Parathyroid adenoma (tissue), 2 donors: ENCODE measurements at regions not wholly inside any gene's neighbourhood (a gene's known extent, or its start where the extent isn't known, plus 50 kb on each side); places are given as distances from the start of the nearest gene placed in this dataset.
"Not testable (repeated sequence)": the region's sequence is repeated elsewhere in the genome, so short reads cannot be mapped to it uniquely, and the experiment has no call there.

Source experiments
- H2AFZ ChIP-seq: fragments of 300-600 bp; sonication (generic); one replicate; pipeline ENCODE4 v1.7.0; 2017; ENCODE audit warnings: antibody characterized with exemption, mild to moderate bottlenecking
- H3K27ac ChIP-seq: fragments of 300-600 bp; sonication (generic); one replicate; pipeline ENCODE4 v1.7.0; 2017
- H3K27me3 ChIP-seq: fragments of 300-600 bp; sonication (generic); one replicate; pipeline ENCODE4 v1.7.0; 2017; ENCODE audit warnings: low read length; ENCODE audit not compliant: control insufficient read depth, insufficient read depth
- H3K36me3 ChIP-seq: fragments of 300-600 bp; sonication (generic); one replicate; pipeline ENCODE4 v1.7.0; 2017; ENCODE audit warnings: low read length; ENCODE audit not compliant: control insufficient read depth, insufficient read depth
- H3K4me1 ChIP-seq: fragments of 300-600 bp; sonication (generic); one replicate; pipeline ENCODE4 v1.7.0; 2017; ENCODE audit warnings: control low read depth
- H3K4me2 ChIP-seq: fragments of 300-600 bp; sonication (generic); one replicate; pipeline ENCODE4 v1.7.0; 2017; ENCODE audit warnings: low read length
- H3K4me3 ChIP-seq: fragments of 300-600 bp; sonication (generic); one replicate; pipeline ENCODE4 v1.7.0; 2017; ENCODE audit warnings: low read depth, low read length
- H3K79me2 ChIP-seq: fragments of 300-600 bp; sonication (generic); one replicate; pipeline ENCODE4 v1.7.0; 2017; ENCODE audit warnings: control low read depth
- H3K9ac ChIP-seq: fragments of 300-600 bp; sonication (generic); one replicate; pipeline ENCODE4 v1.7.0; 2017; ENCODE audit warnings: mild to moderate bottlenecking
- H3K9me3 ChIP-seq: fragments of 300-600 bp; sonication (generic); one replicate; pipeline ENCODE4 v1.7.0; 2017; ENCODE audit warnings: low read length; ENCODE audit not compliant: control insufficient read depth
- TF ChIP-seq, protein P1 (sequence below): fragments of 300-600 bp; sonication (generic); IDR thresholded peaks from one replicate; pipeline ENCODE4 v1.7.0; 2017; ENCODE audit warnings: antibody characterized with exemption, mild to moderate bottlenecking
- donor health status: primary hyperparathyroidism.

DNA sequence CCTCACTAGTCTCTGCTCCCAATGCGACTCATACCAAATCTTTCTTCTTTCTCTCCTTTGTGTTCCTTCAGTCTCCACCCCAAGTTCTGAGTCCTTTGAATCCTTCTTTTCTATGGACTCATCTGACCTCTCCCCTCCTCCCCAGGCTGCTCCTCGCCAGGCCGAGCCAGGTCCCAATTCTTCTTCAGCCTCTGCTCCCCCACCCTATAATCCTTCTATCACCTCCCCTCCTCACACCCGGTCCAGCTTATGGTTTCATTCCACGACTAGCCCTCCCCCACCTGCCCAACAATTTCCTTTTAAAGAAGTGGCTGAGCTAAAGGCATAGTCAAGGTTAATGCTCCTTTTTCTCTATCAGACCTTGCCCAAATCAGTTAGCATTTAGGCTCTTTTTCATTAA lies 518.5 kb downstream of the MATN1 start:
- H3K9ac ChIP-seq, H3K27me3 ChIP-seq, H3K4me3 ChIP-seq, H3K4me1 ChIP-seq, H2AFZ ChIP-seq, H3K27ac ChIP-seq, H3K79me2 ChIP-seq, H3K9me3 ChIP-seq, H3K4me2 ChIP-seq, H3K36me3 ChIP-seq: not testable (repeated sequence)

DNA sequence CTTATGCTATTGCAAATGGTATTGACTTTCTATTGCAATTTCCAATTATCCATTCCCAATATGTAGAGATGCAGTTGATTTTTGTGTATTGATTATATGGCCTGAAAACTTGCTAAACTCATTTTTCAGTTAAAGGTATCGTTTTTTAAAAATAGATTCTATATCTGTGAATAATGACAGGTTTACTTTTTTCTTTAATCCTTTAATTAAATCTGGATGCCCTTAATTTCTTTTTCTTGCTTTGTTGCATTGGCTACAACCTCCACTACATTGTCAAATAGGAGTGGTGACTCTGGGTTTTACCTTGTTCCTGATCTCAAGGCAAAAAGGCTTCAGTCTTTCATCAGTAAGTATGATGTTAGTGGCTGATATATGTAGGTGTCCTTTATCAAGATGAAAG lies 522.4 kb downstream of the MATN1 start:
- TF ChIP-seq, protein P1, sequence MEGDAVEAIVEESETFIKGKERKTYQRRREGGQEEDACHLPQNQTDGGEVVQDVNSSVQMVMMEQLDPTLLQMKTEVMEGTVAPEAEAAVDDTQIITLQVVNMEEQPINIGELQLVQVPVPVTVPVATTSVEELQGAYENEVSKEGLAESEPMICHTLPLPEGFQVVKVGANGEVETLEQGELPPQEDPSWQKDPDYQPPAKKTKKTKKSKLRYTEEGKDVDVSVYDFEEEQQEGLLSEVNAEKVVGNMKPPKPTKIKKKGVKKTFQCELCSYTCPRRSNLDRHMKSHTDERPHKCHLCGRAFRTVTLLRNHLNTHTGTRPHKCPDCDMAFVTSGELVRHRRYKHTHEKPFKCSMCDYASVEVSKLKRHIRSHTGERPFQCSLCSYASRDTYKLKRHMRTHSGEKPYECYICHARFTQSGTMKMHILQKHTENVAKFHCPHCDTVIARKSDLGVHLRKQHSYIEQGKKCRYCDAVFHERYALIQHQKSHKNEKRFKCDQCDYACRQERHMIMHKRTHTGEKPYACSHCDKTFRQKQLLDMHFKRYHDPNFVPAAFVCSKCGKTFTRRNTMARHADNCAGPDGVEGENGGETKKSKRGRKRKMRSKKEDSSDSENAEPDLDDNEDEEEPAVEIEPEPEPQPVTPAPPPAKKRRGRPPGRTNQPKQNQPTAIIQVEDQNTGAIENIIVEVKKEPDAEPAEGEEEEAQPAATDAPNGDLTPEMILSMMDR, result no peak
- H3K27me3 ChIP-seq, result no peaks in the 10 kb centered on the region
- H3K4me1 ChIP-seq, result no peaks in the 10 kb centered on the region
- no peak overlapping the region for H3K4me2 ChIP-seq
- no peak overlapping the region for H3K9ac ChIP-seq
- no peak overlapping the region for H3K27ac ChIP-seq
- H2AFZ ChIP-seq, result no peak overlapping the region
- no peaks in the 10 kb centered on the region for H3K36me3 ChIP-seq
- no peaks in the 10 kb centered on the region for H3K79me2 ChIP-seq
- H3K9me3 ChIP-seq, result no peaks in the 10 kb centered on the region
- no peak overlapping the region for H3K4me3 ChIP-seq

DNA sequence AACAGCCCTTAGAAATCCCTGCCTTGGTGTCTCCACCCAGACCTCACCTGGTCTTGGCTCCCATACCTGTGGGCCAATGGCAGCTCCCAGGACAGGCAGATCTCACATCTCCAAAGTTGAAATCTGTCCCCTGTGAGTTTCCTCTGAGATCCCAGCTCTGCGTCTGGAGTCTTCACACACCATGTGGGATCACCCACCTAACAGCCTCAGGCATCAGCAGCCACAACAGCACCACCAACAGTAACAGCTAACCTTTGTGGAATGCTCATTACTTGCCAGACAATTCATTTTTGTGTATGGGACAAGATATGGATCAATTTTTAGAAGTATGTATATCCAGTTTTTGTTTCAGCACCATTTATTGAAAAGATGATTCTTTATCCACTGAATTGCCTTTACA lies 523.2 kb downstream of the MATN1 start:
- H3K79me2 ChIP-seq, result no peaks in the 10 kb centered on the region
- H3K4me3 ChIP-seq, result no peak overlapping the region
- H3K4me2 ChIP-seq, result no peak overlapping the region
- no peak overlapping the region for H3K9ac ChIP-seq
- H3K27me3 ChIP-seq, result no peaks in the 10 kb centered on the region
- no peaks in the 10 kb centered on the region for H3K4me1 ChIP-seq
- H3K9me3 ChIP-seq, result no peaks in the 10 kb centered on the region
- no peak overlapping the region for H2AFZ ChIP-seq
- TF ChIP-seq, protein P1, result no peak
- H3K36me3 ChIP-seq, result no peaks in the 10 kb centered on the region
- no peak overlapping the region for H3K27ac ChIP-seq

DNA sequence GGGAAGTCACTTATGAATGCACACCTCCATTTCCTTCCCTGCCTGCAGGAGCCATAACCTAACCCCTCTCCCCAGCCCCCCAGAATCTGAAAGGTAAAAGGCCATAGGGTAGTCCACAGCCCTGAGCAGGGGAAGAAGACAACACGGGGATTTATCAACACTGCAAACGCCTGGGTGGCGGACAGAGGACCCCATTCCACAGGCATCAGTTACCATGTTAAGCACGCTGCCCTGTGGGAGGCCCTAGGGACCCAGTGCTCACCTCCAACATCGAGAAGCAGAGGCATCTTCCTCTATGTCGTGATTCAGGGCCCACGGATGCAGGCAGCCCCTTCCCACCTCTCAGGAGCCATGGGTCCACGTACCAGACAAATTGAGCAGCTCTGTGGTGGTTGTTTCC lies 523.8 kb downstream of the MATN1 start:
- no peaks in the 10 kb centered on the region for H3K79me2 ChIP-seq
- no peak overlapping the region for H3K27ac ChIP-seq
- H3K4me3 ChIP-seq, result no peak overlapping the region
- no peak overlapping the region for H3K9ac ChIP-seq
- TF ChIP-seq, protein P1, result no peak
- no peaks in the 10 kb centered on the region for H3K9me3 ChIP-seq
- H3K4me1 ChIP-seq, result no peaks in the 10 kb centered on the region
- H3K4me2 ChIP-seq, result no peak overlapping the region
- no peaks in the 10 kb centered on the region for H3K27me3 ChIP-seq
- no peaks in the 10 kb centered on the region for H3K36me3 ChIP-seq
- no peak overlapping the region for H2AFZ ChIP-seq

DNA sequence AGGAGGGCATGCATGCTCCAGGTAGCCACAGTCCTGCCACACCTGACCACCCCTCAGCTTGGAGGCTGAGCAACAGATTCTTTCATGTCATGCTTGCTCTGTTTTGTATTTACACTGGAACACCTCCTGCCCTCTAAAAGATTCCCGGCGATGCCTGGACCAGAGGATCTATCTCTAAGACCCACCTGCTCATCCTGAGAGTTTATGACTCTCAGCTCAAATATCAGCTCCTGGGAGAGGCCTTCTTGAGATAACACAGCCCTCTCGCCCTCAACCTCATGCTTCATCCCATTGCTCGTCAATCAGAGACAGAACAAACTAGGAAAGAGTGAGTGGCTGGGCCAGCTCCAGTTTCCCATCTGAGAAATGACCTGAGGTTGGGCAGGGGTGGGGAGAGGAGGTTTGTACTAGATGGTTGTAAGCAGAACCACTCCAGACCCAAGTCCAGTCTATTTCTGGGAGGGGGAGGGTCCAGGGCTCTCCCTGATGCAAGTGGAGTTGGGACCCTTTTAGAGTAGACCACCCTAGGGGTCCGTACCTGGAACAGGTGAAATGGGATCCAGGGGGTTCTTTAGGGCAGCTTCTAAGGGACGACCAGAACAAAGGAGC lies 524.5 kb downstream of the MATN1 start:
- H3K9ac ChIP-seq, result no peak overlapping the region
- no peaks in the 10 kb centered on the region for H3K79me2 ChIP-seq
- TF ChIP-seq, protein P1, result no peak
- H3K4me3 ChIP-seq, result no peak overlapping the region
- H3K4me1 ChIP-seq, result no peaks in the 10 kb centered on the region
- H3K4me2 ChIP-seq, result no peak overlapping the region
- no peaks in the 10 kb centered on the region for H3K27me3 ChIP-seq
- no peak overlapping the region for H3K27ac ChIP-seq
- no peak overlapping the region for H2AFZ ChIP-seq
- H3K36me3 ChIP-seq, result no peaks in the 10 kb centered on the region
- H3K9me3 ChIP-seq, result no peaks in the 10 kb centered on the region
